CD4-positive, alpha-beta T cell treated with Interleukin-17A for 1 hour (primary cell): ENCODE measurements at regions not wholly inside any gene's neighbourhood (a gene's known extent, or its start where the extent isn't known, plus 50 kb on each side); places are given as distances from the start of the nearest gene placed in this dataset.
"Not testable (repeated sequence)": the region's sequence is repeated elsewhere in the genome, so short reads cannot be mapped to it uniquely, and the experiment has no call there.

Experiments
- DNase-seq: peaks from one replicate; pipeline ENCODE4 v3.0.0-alpha.2; 2020

DNA sequence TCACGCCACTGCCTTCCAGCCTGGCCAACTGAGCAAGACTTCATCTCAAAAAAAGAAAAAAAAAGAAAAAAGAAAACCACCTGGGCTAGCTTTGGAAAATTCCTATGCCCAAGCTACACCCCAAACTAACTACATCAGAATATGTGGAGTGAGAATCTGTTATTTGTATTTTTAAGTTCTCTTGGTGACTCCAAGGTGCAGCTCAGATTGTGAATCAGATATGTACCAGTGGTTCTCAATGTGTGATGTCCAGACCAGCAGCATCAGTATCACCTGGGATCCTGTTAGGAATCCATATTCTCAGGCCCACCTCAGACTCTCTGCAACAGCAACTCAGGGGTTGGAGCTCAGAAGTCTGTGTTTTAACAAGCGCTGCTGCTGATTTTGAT is 376.8 kb downstream of the EDEM1 start:
- DNase-seq = no peak

DNA sequence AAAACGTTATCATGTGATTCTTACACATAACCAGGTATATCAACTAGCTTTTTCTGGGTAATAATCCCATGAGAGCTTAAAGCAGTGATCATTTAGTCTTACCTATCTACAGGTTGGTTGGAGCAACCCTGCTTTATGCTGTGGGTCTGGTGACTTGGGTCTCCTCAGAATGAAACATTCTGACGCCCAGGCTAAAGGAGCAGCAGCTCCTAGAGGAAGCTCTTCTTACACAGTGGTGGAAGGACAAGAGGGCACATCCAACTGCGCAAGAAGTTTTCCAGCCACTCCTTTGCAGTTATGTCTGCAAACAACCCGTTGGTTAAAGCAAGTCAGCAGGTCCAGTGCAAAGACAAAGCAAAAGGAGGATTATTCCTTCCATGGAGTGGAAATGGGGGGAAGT is 377.5 kb downstream of the EDEM1 start:
- DNase-seq = no peak

DNA sequence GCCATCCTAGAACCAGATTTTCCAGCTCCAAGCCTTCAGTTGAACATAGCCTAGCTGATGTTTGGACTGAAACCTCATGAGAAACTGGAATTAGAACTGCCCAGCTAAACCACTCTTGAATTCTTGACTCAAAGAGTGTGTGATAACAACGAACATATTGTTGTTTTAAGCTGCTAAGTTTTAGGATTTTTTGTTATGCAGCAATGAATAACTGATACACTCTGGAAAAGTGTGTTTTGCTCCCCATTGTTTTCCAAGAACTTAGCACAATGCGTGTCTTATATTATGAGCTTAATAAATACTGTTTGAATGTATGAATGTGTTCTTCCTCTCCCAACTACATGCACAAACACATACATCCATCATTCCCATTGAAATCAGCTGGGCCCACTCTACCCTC is 379.6 kb downstream of the EDEM1 start:
- no peak for DNase-seq

DNA sequence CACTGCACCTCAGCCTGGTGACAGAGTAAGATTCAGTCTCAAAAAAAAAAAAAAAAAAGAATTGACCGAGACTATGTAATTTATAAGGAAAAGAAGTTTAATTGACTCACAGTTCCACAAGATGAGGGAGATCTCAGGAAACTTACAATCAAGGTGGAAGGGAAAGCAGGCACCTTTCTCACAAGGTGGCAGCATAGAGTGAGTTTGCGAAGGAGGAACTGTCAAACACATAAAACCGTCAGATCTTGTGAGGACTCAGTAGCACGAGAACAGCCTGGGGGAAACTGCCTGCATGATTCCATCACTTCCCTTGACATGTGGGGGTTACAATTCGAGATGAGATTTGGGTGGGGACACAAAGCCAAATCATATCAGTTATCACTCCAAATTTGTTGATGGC is 380.9 kb downstream of the EDEM1 start:
- DNase-seq = no peak

DNA sequence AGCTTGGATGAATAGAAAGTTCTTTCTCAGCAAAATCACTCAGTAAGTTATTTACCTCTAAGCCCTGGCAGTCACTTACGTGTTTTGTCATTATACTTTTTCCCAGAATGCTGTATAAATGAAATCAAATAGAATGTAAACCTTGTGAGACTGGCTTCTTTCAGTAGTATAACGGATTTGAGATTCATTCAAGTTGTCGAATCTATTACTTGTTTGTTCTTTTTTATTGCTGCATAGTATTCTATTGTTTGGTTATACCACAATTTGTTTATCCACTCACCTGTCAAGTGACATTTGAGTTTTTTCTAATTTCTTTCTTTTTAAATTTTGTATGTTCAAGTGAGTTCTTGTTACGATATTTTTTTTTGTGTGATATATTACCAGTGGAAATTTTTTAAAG is 381.6 kb downstream of the EDEM1 start:
- DNase-seq = no peak

DNA sequence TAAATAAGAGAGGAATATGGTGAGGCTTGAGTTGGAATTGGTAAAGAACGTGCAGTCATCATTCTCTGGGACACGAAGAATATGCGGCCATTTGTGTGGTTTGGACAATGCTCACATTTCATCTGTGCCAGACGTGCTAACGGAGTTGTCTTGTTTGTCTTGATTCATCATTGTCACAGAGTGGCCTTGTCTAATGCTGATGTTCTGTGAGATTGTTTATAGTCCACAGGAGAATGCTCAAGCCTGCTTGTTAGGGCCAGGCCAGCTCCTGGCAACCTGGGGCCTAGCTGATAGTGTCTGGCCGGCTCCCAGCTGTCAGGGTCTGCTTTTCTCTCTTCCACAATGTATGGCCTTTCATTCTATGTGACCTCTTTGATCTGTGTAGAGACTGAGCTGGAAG is 384.7 kb downstream of the EDEM1 start:
- no peak for DNase-seq

DNA sequence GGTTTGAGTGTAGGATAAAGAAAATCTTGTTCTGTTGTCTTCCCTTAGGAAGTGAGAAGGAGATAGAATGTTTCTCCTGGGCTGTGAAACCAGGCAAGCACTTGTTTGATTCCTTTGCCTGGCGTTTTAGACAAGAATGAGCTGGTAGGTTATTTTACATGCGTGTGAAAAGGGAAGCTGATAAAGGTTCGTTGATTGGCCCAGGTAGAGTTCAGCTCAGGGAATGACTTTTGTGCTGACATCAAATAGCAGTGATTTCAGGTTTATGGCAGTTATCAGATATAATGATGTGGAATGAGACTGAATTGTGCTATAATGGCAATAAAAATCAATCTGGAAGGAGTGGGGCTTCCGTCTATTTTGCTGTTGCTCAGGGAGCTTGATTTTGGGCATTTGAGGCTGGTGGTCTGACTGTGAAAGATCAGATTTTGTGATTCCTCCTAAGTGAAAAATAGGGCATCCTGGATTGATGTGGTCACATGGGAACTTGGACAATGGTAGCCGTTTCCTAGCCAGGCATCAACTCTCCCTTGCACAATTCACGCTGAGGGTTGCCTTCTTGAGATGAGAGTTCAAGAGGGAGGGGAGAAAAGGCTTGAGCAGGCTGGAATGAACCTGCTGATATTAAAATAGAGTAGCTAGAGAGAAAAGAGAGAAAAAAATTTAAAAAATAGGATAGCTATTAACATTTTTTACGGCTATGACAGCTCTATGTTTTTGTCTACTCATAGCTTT is 388.9 kb downstream of the EDEM1 start:
- no peak for DNase-seq

DNA sequence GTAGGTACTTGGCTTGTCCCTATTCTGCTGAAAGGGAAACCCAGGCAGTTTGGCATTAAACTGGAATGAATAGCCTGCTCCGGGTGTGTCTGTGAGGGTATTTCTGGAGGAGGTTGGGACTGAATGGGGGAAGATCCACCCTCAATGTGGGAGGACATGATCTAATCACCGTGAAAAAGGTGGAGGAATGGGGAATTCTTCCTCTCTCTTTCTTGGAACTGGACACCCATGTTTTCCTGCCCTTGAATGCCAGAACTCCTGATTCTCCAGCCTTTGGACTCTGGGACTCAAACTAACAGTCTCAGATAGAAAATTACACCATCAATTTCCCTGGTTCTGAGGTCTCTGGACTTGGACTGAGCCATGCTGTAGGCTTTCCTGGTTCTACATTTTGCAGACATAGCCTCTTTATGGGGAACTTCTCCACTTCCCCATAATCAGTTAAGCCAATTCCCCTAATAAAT is 391.7 kb downstream of the EDEM1 start:
- no peak for DNase-seq

DNA sequence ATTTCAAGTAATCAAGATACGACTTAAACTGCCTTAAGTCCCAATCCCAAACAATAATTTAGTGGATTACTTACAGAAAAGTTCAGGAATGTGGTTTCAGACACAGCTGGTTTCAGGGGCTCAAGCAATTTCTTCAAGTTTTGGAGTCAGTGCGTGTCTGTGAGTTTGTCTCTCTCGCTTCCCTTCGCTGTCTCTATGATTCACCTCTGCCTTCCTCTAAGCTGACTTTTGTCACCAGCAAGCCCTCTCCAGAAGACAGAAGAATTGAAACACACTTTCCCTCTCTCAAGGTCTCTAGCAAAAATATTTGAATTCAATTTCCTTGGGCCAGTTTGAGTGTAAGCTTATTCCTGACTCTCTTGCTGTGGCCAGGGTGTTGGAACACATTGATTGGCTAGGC is 392.4 kb downstream of the EDEM1 start:
- DNase-seq = no peak

DNA sequence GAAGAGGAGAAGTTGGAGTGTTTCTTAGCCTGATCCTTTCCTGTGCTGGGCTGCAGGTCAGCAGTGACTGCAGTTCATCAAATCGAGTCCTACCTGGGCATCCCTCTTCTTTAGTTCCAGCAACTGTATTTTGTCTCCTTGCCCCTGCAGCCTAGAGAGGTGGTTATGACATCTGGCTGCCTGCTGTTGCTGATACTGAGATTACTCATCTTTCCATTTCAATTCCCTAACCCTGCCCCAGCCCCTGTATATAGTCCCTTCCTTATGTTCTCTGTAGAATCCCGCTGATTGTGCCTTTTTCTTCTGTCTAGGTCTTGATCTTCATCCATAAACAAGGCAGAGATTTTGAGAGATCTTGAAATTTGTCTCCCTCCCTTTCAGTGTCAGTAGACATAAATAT is 393.3 kb downstream of the EDEM1 start:
- no peak for DNase-seq

DNA sequence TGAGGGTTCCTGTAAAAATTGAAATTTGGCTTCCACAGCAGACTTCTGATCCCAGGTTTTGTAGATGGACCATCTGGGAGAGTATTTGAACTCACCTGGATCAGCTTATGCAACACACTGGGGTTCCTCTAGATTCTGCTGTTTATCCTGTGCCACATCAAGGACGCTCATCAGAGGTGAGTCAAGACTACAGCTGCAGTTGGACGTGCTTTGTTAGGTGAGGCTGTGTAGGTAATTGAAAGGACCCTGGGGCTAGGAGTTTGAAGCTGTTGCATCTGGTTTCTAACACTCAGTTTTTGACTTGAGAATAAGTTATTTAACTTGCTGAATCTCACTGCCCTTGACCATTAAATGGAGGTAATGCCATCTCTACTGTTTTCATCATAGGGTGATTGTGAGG is 394.2 kb downstream of the EDEM1 start:
- no peak for DNase-seq

DNA sequence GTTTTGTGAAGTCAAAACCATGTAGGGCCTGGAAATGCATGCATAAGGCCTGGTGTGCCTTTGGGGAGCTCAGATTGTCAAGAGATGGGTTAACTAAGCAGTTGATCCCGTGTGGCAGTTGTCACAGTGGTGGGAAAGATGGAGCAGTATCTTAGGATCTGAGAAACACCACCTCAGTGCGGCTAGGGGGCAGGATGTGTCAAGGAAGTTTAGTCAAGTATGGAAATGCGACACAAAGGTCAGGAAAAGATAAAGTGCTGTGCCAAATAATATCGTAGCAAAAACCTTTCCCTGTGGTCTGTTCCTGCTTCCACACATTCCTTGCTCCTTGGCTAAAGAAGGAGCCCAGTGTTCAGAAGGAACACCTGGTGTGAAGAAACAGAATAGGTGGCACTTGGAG is 396.4 kb downstream of the EDEM1 start:
- DNase-seq = no peak

DNA sequence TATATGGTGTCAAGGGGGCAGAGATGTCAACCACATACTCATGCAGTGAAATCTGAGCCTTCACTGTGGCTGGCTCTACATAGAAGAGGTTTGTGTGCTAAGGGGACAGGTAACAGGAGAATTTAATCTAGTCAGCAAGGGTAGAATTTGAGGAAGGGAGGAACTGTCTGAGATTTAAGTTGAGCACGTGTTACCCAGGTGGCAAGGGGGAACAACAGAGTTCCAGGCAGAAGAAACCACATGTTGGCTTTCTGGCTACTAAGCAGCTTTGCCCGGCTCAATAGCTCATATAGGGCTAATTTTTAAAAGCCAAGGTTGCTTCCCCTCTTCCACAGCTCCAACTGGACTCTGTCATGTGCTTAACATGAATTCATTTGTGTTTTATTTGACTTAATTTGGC is 397.6 kb downstream of the EDEM1 start:
- no peak for DNase-seq

DNA sequence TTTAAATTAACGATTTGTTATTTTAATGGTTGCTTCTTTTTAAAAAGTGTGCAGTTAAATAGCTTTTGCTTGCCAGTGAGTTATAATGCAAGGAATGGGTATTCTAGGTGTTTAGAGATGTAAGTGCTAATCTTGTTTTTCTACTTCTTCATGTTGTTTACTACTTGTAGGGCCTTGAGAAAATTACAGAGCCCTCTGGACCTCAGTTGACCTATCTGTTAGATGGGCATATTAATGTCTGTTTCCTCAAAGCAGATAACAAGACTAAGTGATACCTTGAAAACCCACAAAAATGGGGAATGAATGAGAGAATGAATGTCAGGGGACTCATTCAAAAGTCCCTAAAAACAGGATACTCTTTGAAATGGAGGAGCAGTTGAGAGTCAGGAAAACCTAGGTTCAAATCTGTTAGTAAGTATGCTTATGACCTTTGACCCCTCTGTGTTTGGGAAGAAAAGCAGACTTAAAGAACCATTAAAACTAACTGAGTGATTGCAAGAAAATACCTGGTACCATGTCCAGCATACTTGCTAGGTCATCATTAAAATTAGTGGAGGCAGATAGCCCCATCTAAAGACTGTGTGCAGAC is 419.5 kb downstream of the EDEM1 start:
- no peak for DNase-seq

DNA sequence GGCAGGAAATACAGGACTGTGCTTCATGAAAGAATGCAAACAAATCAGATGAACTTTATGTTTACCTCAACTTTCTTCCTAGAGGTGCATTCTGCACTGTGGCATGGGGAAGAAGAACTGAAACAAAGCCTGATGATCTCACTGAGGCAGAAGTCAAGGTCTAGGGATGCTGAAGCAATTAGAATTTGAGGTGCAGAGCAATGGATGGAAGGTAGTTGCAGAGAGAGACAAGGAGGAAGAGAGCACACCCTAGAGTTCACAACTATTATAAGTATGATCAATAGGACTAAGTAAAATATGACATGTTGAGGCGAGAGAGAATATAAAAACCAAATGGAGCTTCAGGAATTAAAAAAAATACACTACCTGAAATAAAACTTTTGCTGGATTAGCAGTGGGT is 420.1 kb downstream of the EDEM1 start:
- no peak for DNase-seq

DNA sequence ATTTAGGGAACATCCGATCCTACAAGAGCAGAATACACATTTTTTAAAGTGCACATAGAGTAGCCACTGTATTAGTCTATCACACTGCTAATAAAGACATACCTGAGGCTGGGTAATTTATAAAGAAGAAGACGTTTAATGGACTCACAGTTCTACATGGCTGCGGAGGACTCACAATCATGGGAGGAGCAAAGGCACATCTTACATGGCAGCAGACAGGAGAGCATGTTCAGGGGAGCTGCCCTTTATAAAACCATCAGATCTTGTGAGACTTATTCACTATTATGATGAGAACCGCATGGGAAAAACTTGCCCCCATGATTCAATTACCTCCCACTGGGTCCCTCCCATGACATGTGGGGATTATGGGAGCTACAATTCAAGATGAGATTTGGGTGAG is 421.5 kb downstream of the EDEM1 start:
- not testable (repeated sequence) for DNase-seq

DNA sequence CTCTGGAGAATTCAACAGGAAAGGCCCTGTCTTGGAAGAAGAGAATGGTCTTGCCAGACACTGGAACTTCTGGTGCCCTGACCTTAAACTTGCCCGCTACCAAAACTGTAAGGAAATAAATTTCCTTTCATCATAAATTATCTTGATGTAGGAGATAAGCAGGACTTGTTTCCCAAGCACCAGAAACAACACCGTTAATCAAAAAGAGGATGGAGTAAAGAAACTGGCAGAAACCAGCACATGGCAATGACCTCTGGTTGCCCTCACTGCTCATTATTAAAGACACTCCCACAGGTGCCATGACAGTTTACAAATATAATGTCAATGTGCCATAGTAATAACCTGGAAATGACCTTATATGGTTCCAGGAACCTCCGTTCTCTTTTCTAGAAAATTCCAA is 426.1 kb downstream of the EDEM1 start:
- no peak for DNase-seq

DNA sequence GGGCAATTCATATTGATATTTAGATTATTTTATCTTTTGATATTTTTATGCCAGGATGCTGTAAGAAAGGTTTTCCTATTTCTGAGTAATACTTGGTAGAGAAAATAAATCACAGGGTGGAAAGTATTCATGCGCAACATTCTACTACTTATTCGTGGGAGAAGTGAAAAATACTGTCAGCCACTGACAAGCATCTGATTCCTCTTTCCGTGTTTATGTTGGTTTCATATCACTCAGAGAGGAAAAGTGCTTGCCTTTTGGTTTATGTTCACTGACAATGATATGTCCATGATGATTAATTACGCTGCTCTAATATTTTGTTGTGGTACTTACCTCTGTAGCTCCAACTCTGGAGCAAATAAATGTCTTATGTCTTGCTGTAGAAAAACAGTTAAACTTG is 429.4 kb downstream of the EDEM1 start:
- no peak for DNase-seq

DNA sequence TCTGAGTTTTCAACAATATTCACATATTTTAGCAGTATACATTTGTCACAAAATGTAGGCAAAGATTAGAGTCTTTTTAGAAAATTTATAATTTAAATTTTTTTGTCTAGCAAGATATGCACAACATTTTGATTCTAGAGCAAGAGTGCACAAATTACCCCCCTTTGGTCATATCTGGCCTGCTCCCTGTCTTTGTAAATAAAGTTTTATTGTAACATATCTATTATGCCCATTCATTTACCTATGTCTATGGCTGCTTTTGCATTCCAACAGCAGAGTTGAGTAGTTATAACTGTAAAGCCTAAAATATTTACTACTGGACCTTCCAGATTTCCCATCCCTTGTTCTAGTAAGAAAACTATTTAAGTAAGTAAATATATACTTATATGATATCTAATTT is 430.7 kb downstream of the EDEM1 start:
- no peak for DNase-seq

DNA sequence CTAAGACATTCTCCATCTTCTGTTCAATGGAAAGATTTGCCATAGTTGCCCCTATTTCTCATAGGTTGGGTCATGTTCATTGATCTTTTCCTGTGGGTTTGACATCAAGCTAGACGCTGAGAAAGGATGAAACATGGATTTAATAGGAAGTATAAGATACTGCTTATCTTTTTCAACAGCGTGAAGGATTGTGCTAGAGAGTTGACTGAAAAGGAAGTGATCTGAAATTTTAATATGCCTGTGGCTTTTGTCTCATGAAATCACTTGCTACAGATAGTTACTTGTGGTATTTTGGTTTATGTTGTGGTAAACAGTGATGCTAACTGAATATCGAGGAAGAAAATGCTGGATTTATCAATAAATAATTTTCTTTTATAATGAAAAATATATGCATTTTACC is 442.9 kb downstream of the EDEM1 start:
- DNase-seq = no peak

DNA sequence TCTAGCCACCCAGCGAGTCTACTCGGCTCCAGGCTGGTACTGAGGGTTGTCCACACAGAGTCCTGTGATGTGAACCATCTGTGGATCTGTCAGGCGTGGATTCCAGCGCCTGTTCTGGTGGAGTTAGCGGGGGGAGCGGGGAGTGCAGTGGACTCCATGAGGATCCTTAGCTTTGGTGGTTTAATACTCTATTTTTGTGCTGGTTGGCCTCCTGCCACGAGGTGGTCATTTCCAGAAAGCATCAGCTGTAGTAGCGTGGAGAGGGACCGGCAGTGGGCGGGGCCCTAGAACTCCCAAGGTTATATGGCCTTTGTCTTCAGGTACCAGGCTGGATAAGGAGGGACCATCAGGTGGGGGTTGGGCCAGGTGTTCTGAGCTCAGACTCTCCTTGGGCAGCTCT is 446.5 kb downstream of the EDEM1 start:
- no peak for DNase-seq

DNA sequence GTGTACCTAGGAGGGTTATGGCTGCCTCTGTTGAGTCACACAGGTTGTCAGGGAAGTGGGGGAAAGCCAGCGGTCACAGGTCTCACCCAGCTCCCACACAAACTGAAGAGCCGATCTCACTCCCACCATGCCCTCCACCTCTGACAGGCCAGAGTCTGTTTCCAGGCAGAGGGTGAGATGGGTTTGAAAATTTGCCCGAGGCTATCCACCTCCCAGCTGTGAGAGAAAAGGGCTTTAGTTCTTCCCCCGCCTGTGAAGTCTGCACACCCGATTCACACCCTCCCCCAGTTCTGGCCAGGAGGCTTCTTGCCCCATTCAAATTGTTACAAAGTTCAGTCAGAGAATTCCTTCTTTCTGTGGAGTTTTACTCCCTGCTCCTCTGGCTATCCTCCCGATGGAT is 446.9 kb downstream of the EDEM1 start:
- no peak for DNase-seq

DNA sequence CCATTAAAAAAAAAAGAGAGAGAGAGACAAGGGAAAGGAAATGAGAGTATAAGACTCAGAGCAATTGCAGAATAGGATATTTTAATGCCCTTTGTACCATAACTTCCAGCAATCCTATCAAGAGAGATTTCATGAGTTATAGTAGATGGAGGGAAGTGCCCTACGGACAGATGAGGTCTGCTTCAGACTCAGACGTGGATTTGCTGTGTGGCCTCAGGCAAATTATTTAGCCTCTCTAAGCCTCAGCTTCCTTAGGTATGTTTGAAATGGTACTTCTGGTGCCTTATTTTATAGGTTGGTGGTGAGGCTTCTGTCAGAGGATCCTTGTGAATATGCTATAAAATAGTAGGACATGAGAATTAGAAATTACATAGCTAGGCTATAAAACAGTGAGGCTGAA is 448.2 kb downstream of the EDEM1 start:
- no peak for DNase-seq

DNA sequence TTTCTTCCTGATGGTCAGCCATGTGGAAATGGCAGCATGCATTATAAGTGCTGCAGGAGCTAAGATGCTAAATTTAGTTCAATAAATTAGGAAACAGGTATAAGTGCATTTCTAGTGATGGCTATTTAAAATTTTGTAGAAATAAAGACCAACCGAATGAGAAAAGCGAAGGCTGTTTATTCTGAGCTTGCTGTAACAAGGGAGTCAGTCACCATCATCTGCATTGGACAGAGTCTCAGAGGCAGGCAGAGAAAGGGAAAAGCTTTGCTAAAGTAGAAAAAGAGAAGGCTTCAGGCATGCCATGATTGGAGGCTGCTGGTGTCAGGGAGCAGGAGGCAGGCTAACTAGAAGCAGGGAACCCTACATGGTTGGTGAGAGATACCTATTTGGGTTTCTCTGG is 451.0 kb downstream of the EDEM1 start:
- no peak for DNase-seq
